A549 (cell line): ENCODE measurements at regions not wholly inside any gene's neighbourhood (a gene's known extent, or its start where the extent isn't known, plus 50 kb on each side); places are given as distances from the start of the nearest gene placed in this dataset.

Experiments
- ATAC-seq, 2 experiments: fragments of 200-7000 bp in 1 of 2; fragments of >200 bp in 1 of 2; cut with Nextera tagmentation in 1 of 2; cut with Tn5 transposase in 1 of 2; 3 replicates each; pipeline versions ENCODE4 v1.8.0 to v1.9.1; 2018 to 2020; ENCODE audit warnings: mild to moderate bottlenecking in 1 of 2, moderate library complexity in 1 of 2
- CTCF ChIA-PET: fragments of 300-600 bp; sonication (Branson Sonifier 250); formaldehyde crosslinking; extraction: SDS; loops from one replicate; lab custom pipeline; 2021; ENCODE audit warnings: antibody characterized with exemption, inconsistent platforms; lab: Yijun Ruan, JAX
- POLR2A ChIA-PET: fragments of 350-600 bp; formaldehyde crosslinking; extraction: SDS; loops from one replicate; lab custom pipeline; 2021; ENCODE audit warnings: antibody characterized with exemption, inconsistent platforms; lab: Yijun Ruan, JAX
- DNase-seq, 2 experiments: peaks; one replicate each; pipeline versions ENCODE4 v3.0.0 to v3.0.0-alpha.2; 2011 to 2016; ENCODE audit warnings: low read depth in 1 of 2, low spot score in 1 of 2
- FAIRE-seq: peaks from 2 replicates; lab custom pipeline; 2011; peaks lifted over from hg19 to GRCh38; lab: Jason Lieb, UNC
- H3K27ac ChIP-seq, 2 experiments: fragments of >200 bp; sonication (Bioruptor Twin); formaldehyde crosslinking; 3 replicates each; pipeline ENCODE4 v1.5.1; 2016 to 2017
- H3K4me1 ChIP-seq: fragments of >200 bp; sonication (Bioruptor Twin); formaldehyde crosslinking; 3 replicates; pipeline ENCODE4 v1.6.1; 2016
- H3K4me2 ChIP-seq: fragments of >200 bp; sonication (Bioruptor Twin); formaldehyde crosslinking; 3 replicates; pipeline ENCODE4 v1.6.1; 2016
- H3K4me3 ChIP-seq: fragments of >200 bp; sonication (Bioruptor Twin); formaldehyde crosslinking; 3 replicates; pipeline ENCODE4 v1.5.1; 2016
- H3K9me3 ChIP-seq: fragments of >200 bp; sonication (Bioruptor Twin); formaldehyde crosslinking; 3 replicates; pipeline ENCODE4 v1.6.1; 2016
- CBX2 ChIP-seq: fragments of 200-600 bp; sonication (generic); IDR thresholded peaks from 2 replicates; pipeline ENCODE4 v1.6.1; 2016; ENCODE audit warnings: low read depth, mild to moderate bottlenecking, borderline replicate concordance
- CEBPB ChIP-seq, 2 experiments: fragments of >200 bp in 1 of 2; sonication (Bioruptor Twin) in 1 of 2; formaldehyde crosslinking in 1 of 2; IDR thresholded peaks; 2 replicates each; pipeline ENCODE4 v1.6.1; 2012 to 2016
- CHD2 ChIP-seq: fragments of 150-350 bp; IDR thresholded peaks from 2 replicates; pipeline ENCODE4 v1.6.1; 2014; ENCODE audit warnings: low read length; ENCODE audit not compliant: partially characterized antibody
- E2F6 ChIP-seq: IDR thresholded peaks from 2 replicates; pipeline ENCODE4 v1.6.1; 2012; ENCODE audit warnings: low read depth, borderline replicate concordance
- EP300 ChIP-seq, 2 experiments: fragments of >200 bp; sonication (Bioruptor Twin); formaldehyde crosslinking; IDR thresholded peaks; 2 replicates in 1 of 2; 3 replicates in 1 of 2; pipeline ENCODE4 v1.6.1; 2016 to 2017
- ESRRA ChIP-seq: fragments of 150-350 bp; IDR thresholded peaks from 2 replicates; pipeline ENCODE4 v1.6.1; 2014; ENCODE audit warnings: mild to moderate bottlenecking, low read length, borderline replicate concordance
- FOSB ChIP-seq: fragments of 250-450 bp; sonication (Bioruptor Pico); IDR thresholded peaks from 2 replicates; pipeline ENCODE4 v1.5.0; 2020; ENCODE audit warnings: mild to moderate bottlenecking, moderate library complexity
- FOSL2 ChIP-seq, 2 experiments: fragments of 450-650 bp in 1 of 2; fragments of >200 bp in 1 of 2; sonication (Bioruptor Twin) in 1 of 2; formaldehyde crosslinking; IDR thresholded peaks; 2 replicates each; pipeline versions ENCODE4 v1.5.0 to v1.6.1; 2016 to 2020; ENCODE audit warnings: mild to moderate bottlenecking in 1 of 2, moderate library complexity in 1 of 2
- FOXS1 ChIP-seq: fragments of 250-450 bp; sonication (Bioruptor Pico); IDR thresholded peaks from 2 replicates; pipeline ENCODE4 v1.5.0; 2020; ENCODE audit warnings: mild to moderate bottlenecking, moderate library complexity
- HDAC2 ChIP-seq: fragments of 200-600 bp; sonication (generic); IDR thresholded peaks from 2 replicates; pipeline ENCODE4 v1.6.1; 2016
- HES2 ChIP-seq: fragments of >200 bp; sonication (Bioruptor Twin); formaldehyde crosslinking; IDR thresholded peaks from 2 replicates; pipeline ENCODE4 v1.6.1; 2016
- HOXB13 ChIP-seq: fragments of 250-450 bp; sonication (Bioruptor Pico); IDR thresholded peaks from 2 replicates; pipeline ENCODE4 v1.5.0; 2020; ENCODE audit warnings: low read depth, mild to moderate bottlenecking, moderate library complexity
- HOXB5 ChIP-seq: fragments of 250-450 bp; sonication (Bioruptor Pico); IDR thresholded peaks from 2 replicates; pipeline ENCODE4 v1.5.0; 2020; ENCODE audit warnings: mild to moderate bottlenecking, moderate library complexity
- JUNB ChIP-seq: fragments of >200 bp; sonication (Bioruptor Twin); formaldehyde crosslinking; IDR thresholded peaks from 2 replicates; pipeline ENCODE4 v1.6.1; 2016
- KDM1A ChIP-seq: fragments of 200-600 bp; sonication (generic); IDR thresholded peaks from 2 replicates; pipeline ENCODE4 v1.6.1; 2016; ENCODE audit warnings: low read depth, mild to moderate bottlenecking
- MAFK ChIP-seq: fragments of 450-650 bp; IDR thresholded peaks from 2 replicates; pipeline ENCODE4 v1.6.1; 2014; ENCODE audit not compliant: partially characterized antibody
- MAZ ChIP-seq: fragments of 150-350 bp; IDR thresholded peaks from 2 replicates; pipeline ENCODE4 v1.6.1; 2014; ENCODE audit warnings: antibody characterized with exemption, low read depth, low read length, borderline replicate concordance
- MYC ChIP-seq: IDR thresholded peaks from 2 replicates; pipeline ENCODE4 v1.6.1; 2012; ENCODE audit warnings: mild to moderate bottlenecking, inconsistent platforms, low read length, improper control_type of control experiment, borderline replicate concordance
- NFE2L2 ChIP-seq: fragments of 150-350 bp; conservative IDR thresholded peaks from 2 replicates; pipeline ENCODE4 v1.6.1; 2014; ENCODE audit warnings: low read length
- NPAS2 ChIP-seq: fragments of 250-450 bp; sonication (Bioruptor Pico); IDR thresholded peaks from 2 replicates; pipeline ENCODE4 v1.8.0; 2022; ENCODE audit warnings: mild to moderate bottlenecking, moderate library complexity, borderline replicate concordance
- POLR2A ChIP-seq: IDR thresholded peaks from 2 replicates; pipeline ENCODE4 v1.6.1; 2012; ENCODE audit warnings: mild to moderate bottlenecking, low read length
- POLR2AphosphoS2 ChIP-seq: conservative IDR thresholded peaks from 2 replicates; pipeline ENCODE4 v1.6.1; 2012; ENCODE audit warnings: low read length, improper control_type of control experiment, inconsistent platforms
- RAD21 ChIP-seq, 2 experiments: fragments of >200 bp in 1 of 2; sonication (Bioruptor Twin) in 1 of 2; formaldehyde crosslinking in 1 of 2; IDR thresholded peaks in 1 of 2; conservative IDR thresholded peaks in 1 of 2; 2 replicates in 1 of 2; 3 replicates in 1 of 2; pipeline ENCODE4 v1.6.1; 2012 to 2018; ENCODE audit warnings: inconsistent platforms in 1 of 2
- RARB ChIP-seq: fragments of 250-450 bp; sonication (Bioruptor Pico); IDR thresholded peaks from 2 replicates; pipeline ENCODE4 v1.8.0; 2021; ENCODE audit warnings: mild to moderate bottlenecking, moderate library complexity
- RFX5 ChIP-seq: fragments of 450-650 bp; IDR thresholded peaks from 2 replicates; pipeline ENCODE4 v1.7.1; 2014; ENCODE audit warnings: antibody characterized with exemption, mild to moderate bottlenecking, moderate library complexity
- RNF2 ChIP-seq: fragments of 200-600 bp; sonication (generic); IDR thresholded peaks from 2 replicates; pipeline ENCODE4 v1.6.1; 2016; ENCODE audit warnings: low read depth, mild to moderate bottlenecking, antibody characterized with exemption, moderate library complexity, borderline replicate concordance
- SREBF2 ChIP-seq: fragments of 450-650 bp; IDR thresholded peaks from 2 replicates; pipeline ENCODE4 v1.6.1; 2014; ENCODE audit warnings: mild to moderate bottlenecking, moderate library complexity
- ZC3H11A ChIP-seq: fragments of 450-650 bp; IDR thresholded peaks from 2 replicates; pipeline ENCODE4 v1.6.1; 2014; ENCODE audit warnings: antibody characterized with exemption, mild to moderate bottlenecking
- ZNF302 ChIP-seq: fragments of 250-450 bp; sonication (Bioruptor Pico); IDR thresholded peaks from 2 replicates; pipeline ENCODE4 v1.9.0; 2021; ENCODE audit warnings: inconsistent platforms, mild to moderate bottlenecking, moderate library complexity
- ZSCAN20 ChIP-seq: fragments of 250-450 bp; sonication (Bioruptor Pico); IDR thresholded peaks from 2 replicates; pipeline ENCODE4 v1.8.0; 2022; ENCODE audit warnings: mild to moderate bottlenecking, moderate library complexity
- WGBS: methylation state at CpG from one replicate; pipeline ENCODE4 v1.1.6; 2017; ENCODE audit errors: missing lambda C conversion rate; 5-methylcytosine and 5-hydroxymethylcytosine counted together
- TF ChIP-seq, protein P1 (sequence below): fragments of 250-450 bp; sonication (Bioruptor Pico); IDR thresholded peaks from 2 replicates; pipeline ENCODE4 v1.5.0; 2020; ENCODE audit warnings: low read depth, mild to moderate bottlenecking, moderate library complexity
- TF ChIP-seq, protein P2 (sequence below): fragments of 450-650 bp; IDR thresholded peaks from 2 replicates; pipeline ENCODE4 v1.6.1; 2014; ENCODE audit warnings: antibody characterized with exemption

DNA sequence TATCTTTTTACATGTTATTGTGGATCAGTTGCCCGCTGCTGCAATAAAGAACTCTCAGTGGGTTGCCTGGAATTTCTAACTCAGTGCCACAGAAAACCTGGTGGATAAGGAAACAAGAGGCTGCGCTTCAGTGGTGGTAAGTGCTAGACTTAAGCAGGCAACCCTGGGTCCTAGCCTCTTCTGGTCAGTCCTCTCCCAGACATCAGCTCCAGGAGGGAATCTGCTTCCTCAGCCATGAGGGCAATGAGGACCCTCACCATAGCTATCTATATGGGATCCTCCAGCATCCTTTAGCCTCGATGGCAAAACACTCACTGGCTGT is 490.7 kb upstream of the SULF2 start:
- H3K4me2 ChIP-seq, result no peak overlapping the region
- H3K9me3 ChIP-seq, result no peaks in the 10 kb centered on the region
- no peak overlapping the region for H3K27ac ChIP-seq
- no peak overlapping the region for H3K4me3 ChIP-seq
- no peaks in the 10 kb centered on the region for H3K4me1 ChIP-seq
- CTCF ChIA-PET, result no interaction called here
- DNase-seq, result no peak
- POLR2A ChIA-PET, result no interaction called here
- ATAC-seq, result no peak
- no peak for TF ChIP-seq ZNF302
- TF ChIP-seq MAZ, result no peak
- no peak for TF ChIP-seq POLR2A
- TF ChIP-seq NFE2L2, result no peak
- no peak for TF ChIP-seq EP300 (IDR thresholded peaks at IDR 0.05)
- no peak for TF ChIP-seq RFX5
- TF ChIP-seq ZSCAN20 (CRISPR knock-in tag), result no peak
- TF ChIP-seq, protein P1, sequence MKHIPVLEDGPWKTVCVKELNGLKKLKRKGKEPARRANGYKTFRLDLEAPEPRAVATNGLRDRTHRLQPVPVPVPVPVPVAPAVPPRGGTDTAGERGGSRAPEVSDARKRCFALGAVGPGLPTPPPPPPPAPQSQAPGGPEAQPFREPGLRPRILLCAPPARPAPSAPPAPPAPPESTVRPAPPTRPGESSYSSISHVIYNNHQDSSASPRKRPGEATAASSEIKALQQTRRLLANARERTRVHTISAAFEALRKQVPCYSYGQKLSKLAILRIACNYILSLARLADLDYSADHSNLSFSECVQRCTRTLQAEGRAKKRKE, result no peak
- TF ChIP-seq NPAS2, result no peak
- TF ChIP-seq FOSL2 (IDR thresholded peaks at IDR 0.05), result no peak
- no peak for TF ChIP-seq FOSL2 (CRISPR knock-in tag; IDR thresholded peaks at IDR 0.05)
- FAIRE-seq, result no peak
- WGBS, result 39% methylated on average over 3 of the region's 3 CpGs

DNA sequence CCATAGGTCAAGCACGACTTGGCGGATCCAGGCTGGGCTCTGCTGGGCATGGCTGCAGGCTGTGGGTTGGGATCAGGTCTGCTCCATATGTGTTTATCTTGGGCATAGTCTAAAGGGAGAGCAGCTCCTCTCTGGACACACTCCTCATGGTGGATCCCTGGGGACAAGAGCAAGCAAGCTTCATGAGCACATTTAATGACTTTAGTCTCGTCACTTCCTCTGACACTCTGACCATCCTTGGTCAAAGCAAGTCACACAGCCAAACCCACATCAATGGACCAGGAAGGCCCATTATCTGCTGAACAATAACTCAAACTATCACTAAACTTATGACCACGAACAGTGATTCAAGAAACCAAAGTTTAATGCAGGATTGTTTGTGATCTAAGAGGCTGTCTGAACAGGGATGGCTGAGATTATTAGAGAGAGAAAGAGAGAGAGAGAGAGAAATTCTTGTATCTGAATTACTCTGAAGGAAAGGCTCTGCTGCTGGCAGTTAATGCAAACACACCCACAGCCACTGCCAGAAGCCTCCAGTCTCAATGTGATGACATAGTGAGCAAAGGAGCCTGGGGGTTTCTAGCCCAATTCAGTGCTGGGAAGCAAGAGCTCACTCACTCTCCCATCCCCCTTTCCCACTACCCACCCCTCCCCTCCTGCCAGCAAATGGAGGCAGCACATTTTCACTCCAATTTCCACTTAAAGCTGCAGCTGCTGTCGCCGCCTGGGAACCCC is 490.2 kb upstream of the SULF2 start:
- CTCF ChIA-PET, result no interaction called here
- POLR2A ChIA-PET, result no interaction called here

DNA sequence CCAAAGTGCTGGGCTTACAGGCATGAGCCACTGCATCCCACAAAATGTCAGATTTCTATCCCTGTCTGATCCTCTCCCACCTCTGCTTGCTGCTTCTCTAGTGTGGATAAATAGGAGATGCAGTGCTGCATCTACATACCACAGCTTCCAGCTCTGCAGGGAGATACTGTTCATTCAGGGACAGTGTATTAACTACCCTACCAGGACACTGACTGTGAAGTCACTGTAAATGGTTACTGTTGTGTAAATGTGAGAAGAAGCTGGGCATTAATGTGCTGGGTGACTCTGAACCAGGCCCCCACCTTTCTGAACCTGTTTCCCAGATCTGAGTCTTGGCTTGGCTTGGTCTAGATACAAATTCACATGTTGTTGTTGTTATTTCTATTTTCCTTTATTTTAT is 488.6 kb upstream of the SULF2 start:
- H3K4me3 ChIP-seq, result no peak overlapping the region
- ATAC-seq, result no peak
- H3K4me1 ChIP-seq, result no peaks in the 10 kb centered on the region
- FAIRE-seq, result no peak
- H3K9me3 ChIP-seq, result no peaks in the 10 kb centered on the region
- ChIA-PET CTCF (no interaction called here), POLR2A (no interaction called here)
- no peak for DNase-seq
- TF ChIP-seq HDAC2 (no peak), KDM1A (no peak), RARB (CRISPR knock-in tag) (no peak)
- no peak overlapping the region for H3K27ac ChIP-seq
- H3K4me2 ChIP-seq, result no peak overlapping the region

More for the DNA sequence above, 490.2 kb upstream of the SULF2 start:
- H3K4me3 ChIP-seq, result no peak overlapping the region
- no peak overlapping the region for H3K4me2 ChIP-seq
- no peaks in the 10 kb centered on the region for H3K4me1 ChIP-seq
- H3K9me3 ChIP-seq, result no peaks in the 10 kb centered on the region
- no peak for ATAC-seq
- FAIRE-seq, result no peak
- H3K27ac ChIP-seq, result no peak overlapping the region
- TF ChIP-seq ZC3H11A, result no peak
- TF ChIP-seq MAZ, result no peak
- no peak for TF ChIP-seq ZNF302
- no peak for TF ChIP-seq MYC
- no peak for TF ChIP-seq POLR2AphosphoS2
- TF ChIP-seq CEBPB (IDR thresholded peaks at IDR 0.05), result no peak
- no peak for TF ChIP-seq RNF2
- TF ChIP-seq HOXB13 (CRISPR knock-in tag), result no peak
- TF ChIP-seq CHD2, result no peak
- no peak for TF ChIP-seq FOSB (CRISPR knock-in tag)
- DNase-seq, result no peak
- 52% methylated on average over 6 of the region's 6 CpGs for WGBS

DNA sequence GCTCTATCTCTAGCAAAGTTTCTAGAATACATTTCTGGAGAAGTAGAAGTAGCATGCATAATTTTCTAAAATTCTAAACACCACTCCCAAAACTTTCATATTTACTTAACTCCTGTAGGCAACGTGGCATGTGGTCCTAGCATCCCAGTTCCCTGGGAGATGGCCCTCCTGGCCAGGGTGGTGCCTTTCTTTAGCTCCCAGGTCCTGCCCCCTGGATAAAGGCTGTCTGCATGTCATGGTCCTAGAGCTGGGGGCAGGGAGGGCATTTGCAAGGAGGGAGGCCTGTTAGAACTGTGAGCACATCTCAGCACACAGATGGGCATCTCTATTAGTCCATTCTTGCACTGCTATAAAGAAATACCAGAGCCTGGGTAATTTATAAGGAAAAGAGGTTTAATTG is 485.6 kb upstream of the SULF2 start:
- H3K4me1 ChIP-seq, result no peaks in the 10 kb centered on the region
- ChIA-PET CTCF (interaction anchor here (1.5 kb wide), 1 partner anchor 19 kb away, joined by 3 read pairs; no protein-coding TSS in a partner anchor), POLR2A (no interaction called here)
- TF ChIP-seq RAD21 (conservative IDR thresholded peaks at IDR 0.05 in 1 of 2, IDR thresholded peaks at IDR 0.05 in 1 of 2), result no peak
- TF ChIP-seq HOXB13 (CRISPR knock-in tag), result no peak
- TF ChIP-seq MYC, result no peak
- no peak for TF ChIP-seq MAFK
- TF ChIP-seq FOSL2 (IDR thresholded peaks at IDR 0.05), result no peak
- TF ChIP-seq FOSL2 (CRISPR knock-in tag; IDR thresholded peaks at IDR 0.05), result no peak
- no peak for TF ChIP-seq E2F6
- TF ChIP-seq SREBF2, result no peak
- no peak for TF ChIP-seq ESRRA
- TF ChIP-seq HOXB5 (CRISPR knock-in tag), result no peak
- no peak for TF ChIP-seq CHD2
- no peak for TF ChIP-seq JUNB
- no peak for TF ChIP-seq HES2
- TF ChIP-seq CBX2, result no peak
- TF ChIP-seq FOXS1 (CRISPR knock-in tag), result no peak
- TF ChIP-seq, protein P2, sequence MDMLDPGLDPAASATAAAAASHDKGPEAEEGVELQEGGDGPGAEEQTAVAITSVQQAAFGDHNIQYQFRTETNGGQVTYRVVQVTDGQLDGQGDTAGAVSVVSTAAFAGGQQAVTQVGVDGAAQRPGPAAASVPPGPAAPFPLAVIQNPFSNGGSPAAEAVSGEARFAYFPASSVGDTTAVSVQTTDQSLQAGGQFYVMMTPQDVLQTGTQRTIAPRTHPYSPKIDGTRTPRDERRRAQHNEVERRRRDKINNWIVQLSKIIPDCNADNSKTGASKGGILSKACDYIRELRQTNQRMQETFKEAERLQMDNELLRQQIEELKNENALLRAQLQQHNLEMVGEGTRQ, result no peak

More for the DNA sequence above, 485.6 kb upstream of the SULF2 start:
- Histone ChIP-seq H3K4me3 (no peak overlapping the region), H3K27ac (no peak overlapping the region), H3K9me3 (0 out of 3 replicates have a peak, but pooled peaks cover 4% of the 10 kb centered on the region), H3K4me2 (no peak overlapping the region)
- DNase-seq, result no peak
- no peak for FAIRE-seq
- whole genome bisulfite sequencing, result 4% methylated on average over 1 of the region's 1 CpG
- no peak for ATAC-seq
